ENCODE measurements at regions not wholly inside any gene's neighbourhood (a gene's known extent, or its start where the extent isn't known, plus 50 kb on each side); places are given as distances from the start of the nearest gene placed in this dataset.
"Not testable (repeated sequence)": the region's sequence is repeated elsewhere in the genome, so short reads cannot be mapped to it uniquely, and the experiment has no call there.

DNA sequence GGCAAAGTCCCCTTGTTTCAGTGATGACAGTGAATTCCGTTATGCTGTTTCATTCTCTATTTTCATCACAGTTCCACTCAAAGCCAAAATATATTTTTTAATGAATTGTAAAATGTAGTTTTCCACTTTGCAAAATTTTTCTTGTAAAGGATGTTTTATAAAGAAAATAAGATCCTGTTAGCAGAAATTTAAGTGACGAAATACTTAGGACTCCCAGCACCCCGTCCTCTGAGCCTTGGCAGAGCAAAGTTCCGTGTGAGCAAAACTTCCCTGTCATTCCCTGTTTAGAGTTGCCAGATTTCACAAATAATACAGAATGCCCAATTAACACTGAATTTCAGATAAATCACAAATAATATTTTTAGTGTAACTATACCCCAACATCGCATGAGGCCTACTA, 81.0 kb upstream of the RBPJ start:
- DNase-seq (ENCODE audit: low read depth) = peak; percentile 69

DNA sequence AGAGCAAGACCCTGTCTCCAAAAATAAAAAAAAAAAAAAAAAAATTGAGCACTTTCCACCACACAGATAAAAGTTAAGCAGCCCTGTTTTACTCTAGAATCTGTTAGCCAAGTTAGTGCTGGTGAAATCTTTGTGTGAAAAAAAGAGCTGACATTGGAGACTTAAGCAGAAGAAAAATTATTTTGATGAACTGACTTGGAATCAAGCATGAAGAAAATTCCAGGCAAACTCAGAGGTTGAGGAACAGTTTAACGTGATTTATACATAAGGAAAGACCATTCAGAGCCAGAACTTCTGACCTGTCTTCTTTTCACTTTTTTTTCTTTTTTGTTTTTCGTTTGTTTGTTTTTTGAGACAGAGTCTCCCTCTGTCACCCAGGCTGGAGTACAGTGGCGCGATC, 79.6 kb upstream of the RBPJ start:
- no peak for DNase-seq (ENCODE audit: low read depth)

DNA sequence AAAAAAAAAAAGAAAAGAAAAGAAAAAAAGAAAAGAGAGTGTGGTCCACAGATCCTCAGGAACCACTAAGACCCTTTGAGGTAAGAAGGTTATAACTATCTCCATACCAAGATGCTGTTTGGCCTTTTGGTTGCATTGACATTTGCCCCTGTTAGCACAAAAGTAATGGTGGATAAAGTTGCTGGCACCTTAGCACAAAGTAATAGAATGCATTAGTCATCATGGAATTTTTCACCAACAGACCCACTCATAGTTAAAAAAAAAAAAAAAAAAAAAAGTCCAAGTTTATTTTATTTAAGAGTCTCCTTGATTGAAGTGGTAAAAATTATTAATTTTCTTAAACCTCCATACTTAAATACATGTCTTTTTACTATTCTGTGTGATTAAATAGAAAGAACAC, 78.4 kb upstream of the RBPJ start:
- DNase-seq (ENCODE audit: low read depth) = no peak

DNA sequence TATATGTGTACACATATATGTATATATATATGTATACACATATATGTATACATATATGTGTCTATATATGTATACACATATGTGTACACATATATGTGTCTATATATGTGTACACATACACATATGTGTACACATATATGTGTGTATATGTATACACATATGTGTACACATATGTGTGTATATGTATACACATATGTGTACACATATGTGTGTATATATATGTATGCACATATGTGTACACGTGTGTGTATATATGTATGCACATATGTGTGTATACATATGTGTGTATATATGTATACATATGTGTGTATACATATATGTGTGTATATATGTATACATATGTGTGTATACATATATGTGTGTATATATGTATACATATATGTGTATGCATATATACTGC, 76.7 kb upstream of the RBPJ start:
- not testable (repeated sequence) for DNase-seq (ENCODE audit: low read depth)

DNA sequence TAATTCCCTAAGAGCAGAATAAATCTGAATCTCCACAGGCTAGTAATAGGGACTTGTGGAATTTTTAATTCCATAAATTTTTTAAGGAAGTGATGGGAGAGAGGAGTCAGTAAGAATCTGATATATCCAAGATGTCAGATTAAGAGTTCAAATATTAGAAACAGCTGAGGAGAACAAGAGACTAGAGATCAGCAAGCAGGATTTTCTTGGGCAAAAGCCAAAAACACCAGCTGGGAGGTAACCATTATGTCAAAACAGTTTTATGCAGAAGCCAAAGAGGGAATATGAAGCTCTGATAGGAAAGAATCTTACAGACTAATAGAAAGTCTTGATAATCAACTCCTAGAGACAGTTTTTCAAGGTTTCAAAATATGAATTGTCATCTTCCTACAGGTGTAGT, 72.2 kb upstream of the RBPJ start:
- peak; percentile 72 for DNase-seq (ENCODE audit: low read depth)

DNA sequence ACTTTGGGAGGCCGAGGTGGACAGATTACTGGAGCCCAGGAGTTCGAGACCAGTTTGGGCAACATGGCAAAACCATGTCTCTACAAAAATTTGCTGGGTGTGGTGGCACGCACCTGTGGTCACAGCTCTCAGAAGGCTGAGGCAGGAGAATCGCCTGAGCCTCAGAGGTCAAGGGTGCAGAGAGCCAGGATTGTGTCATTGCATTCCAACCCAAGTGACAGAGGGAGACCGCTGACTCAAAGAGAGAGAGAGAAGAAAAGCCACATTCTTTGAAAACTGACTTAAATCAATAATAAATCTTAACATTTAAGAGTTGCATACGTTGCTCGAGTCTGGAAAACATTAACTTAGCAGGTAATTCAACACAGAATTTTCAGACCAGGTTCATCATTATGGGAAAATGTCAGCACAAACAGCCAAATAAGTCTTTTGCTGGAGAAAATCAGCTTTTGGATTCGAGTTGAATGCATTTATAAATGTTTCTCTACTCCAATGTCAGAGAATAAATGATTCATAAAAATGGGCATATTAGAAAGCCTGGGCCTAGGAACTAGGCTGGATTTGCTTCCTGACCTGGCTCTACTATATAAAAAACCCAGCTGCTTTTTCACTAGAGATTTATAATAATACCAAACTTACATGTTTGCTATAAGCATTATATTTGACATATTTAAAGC, 68.3 kb upstream of the RBPJ start:
- no peak for DNase-seq (ENCODE audit: low read depth)

DNA sequence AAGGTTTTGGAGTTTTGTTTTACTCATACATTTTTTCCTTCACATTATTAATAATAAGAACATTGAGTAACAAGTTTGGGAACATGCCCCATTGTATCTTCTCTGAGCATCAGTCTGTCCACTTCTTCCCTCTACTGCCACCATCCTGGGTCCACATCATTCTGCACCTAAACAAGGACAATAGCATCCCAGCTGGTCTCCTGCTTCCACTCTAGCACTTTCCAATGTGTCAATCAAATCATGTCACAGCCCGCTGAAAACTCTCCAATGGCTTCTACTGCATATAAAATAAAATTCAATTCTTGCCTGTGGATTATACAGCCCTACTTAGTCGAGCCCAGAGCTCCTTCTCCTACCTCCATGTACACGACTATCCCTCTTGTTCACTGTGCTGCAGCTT, 66.8 kb upstream of the RBPJ start:
- DNase-seq (ENCODE audit: low read depth) = no peak

DNA sequence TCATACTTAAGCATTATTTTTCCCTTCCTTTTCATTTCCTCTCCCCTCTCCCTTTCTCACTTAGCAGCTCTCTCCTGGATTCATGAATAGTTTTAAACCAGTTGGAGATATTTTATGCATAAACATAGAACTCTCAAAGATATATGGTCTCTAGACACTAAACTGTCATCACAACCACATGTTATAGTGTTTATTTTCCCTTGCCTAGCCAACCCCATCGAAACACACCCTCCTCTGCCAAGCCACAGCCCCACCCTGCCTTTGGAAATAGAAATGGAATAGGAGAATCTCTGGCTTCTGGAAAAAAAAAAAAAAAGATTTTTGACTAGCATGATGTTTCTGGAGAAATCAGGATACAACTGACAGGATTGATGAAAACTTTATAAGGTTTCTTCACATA, 64.8 kb upstream of the RBPJ start:
- DNase-seq (ENCODE audit: low read depth) = peak; percentile 75

DNA sequence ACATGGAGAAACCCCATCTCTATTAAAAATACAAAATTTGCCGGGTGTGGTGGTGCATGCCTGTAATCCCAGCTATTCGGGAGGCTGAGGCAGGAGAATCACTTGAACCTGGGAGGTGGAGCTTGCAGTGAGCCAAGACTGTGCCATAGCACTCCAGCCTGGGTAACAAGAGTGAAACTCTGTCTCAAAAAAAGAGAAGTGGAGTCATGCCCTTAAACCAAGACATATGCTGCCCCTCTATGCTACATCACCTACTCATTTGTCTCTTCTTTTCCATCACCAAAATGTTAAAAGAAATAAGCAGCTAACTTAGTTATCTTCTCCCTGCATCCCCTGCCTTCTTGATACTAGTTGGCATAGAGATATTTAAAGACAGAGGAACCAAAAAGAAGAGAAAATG, 63.4 kb upstream of the RBPJ start:
- not testable (repeated sequence) for DNase-seq (ENCODE audit: low read depth)

DNA sequence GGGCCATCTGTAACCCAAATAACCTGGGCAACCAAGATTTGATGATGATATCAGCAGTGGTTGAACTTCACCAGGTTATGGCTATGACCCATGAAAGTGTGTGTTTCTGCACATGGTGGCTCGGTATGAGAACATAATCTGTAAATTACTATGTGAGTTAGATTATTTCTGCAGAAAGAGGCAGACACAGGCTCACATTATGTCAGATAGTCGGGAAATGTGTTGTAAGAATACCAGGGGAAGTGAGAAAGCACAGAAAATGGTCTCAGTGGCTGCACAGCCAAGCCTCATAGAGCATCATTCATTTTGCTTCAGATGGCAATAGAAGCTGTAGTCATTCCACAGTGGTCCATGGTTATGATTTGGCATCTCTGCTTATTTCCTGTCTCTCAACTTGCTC, 63.0 kb upstream of the RBPJ start:
- DNase-seq (ENCODE audit: low read depth) = no peak

DNA sequence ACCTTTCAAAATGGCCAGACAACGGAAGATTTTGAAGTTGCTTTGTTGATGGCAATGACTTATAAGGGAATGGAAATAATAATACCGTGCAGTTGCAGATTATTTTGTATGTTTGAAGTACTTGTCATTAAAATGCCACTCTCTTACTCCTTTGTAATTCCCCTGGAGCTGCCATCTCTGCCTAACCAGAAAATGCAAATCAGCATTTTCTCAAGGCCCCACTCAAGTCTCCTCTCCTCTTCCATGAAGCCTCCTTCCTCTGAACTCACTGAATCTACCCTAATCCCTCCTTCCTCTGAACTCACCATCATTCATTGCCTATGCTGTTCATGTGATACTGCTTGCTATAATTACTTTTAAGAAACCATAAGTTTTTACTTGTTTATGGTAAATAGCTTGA, 60.2 kb upstream of the RBPJ start:
- no peak for DNase-seq (ENCODE audit: low read depth)

DNA sequence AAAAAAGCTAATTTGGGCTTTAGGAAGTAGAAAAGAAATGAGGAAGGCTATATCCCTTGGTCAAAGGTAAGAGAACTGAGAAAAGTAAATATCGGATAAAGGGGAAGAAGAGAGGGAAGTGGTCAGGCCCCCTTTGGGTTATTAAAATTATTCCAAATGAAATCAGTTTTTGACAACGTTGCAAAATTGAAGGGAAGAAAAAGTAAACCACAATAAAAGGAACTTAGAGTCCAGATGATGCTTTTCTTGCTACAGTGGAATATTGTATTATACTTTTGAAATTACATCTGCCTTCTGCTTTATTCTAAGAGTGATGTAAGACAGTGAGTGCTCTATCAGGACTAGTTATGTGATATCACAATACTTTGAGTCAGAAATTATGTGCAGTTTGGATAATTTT, 59.4 kb upstream of the RBPJ start:
- DNase-seq (ENCODE audit: low read depth) = no peak

DNA sequence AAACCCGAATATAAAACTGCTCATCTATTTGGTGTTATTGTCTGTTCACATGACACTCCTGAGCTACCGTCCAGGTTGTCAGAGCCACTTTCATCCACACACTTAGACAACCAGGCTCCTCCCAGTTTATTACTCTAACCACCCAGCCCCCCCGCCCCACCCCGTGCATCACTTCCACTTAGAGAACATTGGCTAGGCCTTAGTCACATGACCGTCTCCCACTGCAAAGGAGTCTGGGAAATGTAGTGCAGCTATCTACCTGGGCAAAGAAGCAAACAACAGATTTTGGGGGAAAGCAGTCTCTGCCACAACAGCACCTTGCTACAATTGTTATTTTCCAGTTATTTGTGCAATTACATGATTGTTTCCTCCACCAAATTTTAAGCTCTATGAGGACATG, 57.6 kb upstream of the RBPJ start:
- DNase-seq (ENCODE audit: low read depth) = no peak

DNA sequence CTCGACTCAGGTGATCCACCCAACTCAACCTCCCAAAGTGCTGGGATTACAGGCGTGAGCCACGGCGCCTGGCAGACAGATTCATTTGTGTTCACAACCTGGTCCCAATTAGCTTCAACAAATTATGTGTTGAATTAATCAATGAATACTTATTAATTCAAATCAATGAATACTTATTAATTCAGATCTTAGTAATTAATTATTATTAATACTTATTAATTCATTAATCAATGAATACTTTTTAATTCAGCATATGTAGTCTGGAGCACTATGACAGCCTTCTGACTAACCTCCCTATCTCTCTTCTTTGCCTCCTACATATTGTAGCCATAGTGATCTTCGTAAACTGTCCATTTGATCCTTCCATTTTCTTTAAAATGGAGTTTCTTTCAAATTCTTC, 56.7 kb upstream of the RBPJ start:
- DNase-seq (ENCODE audit: low read depth) = no peak

DNA sequence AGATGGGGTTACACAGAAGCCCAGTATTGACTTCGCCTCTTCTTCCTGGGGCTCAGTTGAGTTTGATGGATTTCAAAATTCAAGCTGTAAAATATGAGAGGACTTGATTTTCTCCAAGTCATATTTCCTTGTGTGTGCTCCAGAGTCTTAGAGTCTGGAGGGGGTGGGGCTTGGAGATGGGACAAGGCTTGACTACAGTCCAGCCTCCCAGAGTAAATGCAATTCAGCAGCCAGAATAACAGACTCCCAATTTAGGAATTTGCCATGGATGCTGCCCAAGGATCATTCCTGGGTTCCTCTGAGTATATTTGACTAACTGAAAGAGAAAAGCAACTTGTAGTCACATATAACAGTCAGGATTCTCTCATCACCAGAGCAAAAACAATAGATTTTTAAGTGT, 53.7 kb upstream of the RBPJ start:
- DNase-seq (ENCODE audit: low read depth) = peak; percentile 68

DNA sequence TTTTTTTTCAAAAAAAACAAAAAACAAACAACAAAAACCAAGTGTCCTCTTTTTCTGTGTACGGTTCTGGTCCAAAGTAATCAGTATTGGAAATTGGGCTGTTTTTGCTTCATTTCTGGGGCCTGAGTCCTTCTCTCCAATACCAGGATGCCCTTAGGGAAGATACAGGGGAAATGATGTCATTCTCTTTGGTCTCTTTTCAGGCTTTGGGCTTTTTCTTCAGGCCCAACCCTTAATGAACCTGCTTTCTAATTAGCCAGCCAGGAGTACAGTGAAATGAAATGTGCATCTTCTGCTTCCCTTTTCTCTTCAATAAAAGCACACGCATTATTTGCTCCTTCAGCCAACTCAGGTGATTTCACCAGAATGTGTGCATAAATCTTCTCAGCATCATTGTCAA, 52.6 kb upstream of the RBPJ start:
- no peak for DNase-seq (ENCODE audit: low read depth)

DNA sequence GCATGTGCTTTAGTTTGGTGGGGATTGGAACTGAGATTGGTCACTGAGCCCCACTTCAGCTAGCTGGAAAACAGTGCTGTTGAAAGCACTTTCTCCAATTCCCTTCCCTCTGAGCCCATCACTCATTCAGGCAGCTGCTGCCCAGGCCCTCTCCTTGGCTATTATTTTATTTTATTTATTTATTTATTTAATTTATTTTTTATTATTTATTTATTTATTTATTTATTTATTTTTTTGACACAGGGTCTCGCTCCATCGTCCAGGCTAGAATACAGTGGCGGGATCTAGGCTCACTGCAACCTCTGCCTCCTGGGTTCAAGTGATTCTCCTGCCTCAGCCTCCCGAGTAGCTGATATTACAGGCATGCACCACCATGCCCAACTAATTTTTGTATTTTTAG, 51.8 kb upstream of the RBPJ start:
- DNase-seq (ENCODE audit: low read depth) = no peak
